Endothelial cell of umbilical vein (primary cell): ENCODE measurements at regions not wholly inside any gene's neighbourhood (a gene's known extent, or its start where the extent isn't known, plus 50 kb on each side); places are given as distances from the start of the nearest gene placed in this dataset.

ENCODE experiments used
- BruUV-seq: library from RNA; stranded (reverse); fragments of 400-500 nt; replicated peaks from 2 replicates; lab custom pipeline; 2021; lab: Mats Ljungman, UMichigan
- CTCF ChIA-PET: fragments of 300-600, 350-600 bp; sonication (Branson Sonifier 250); formaldehyde crosslinking; loops from one replicate; lab custom pipeline; 2021; ENCODE audit warnings: antibody characterized with exemption, inconsistent platforms; lab: Charles Lee
- POLR2A ChIA-PET: fragments of 300-600, 350-600 bp; sonication (Branson Sonifier 250); formaldehyde crosslinking; loops from one replicate; lab custom pipeline; 2021; ENCODE audit warnings: antibody characterized with exemption, inconsistent platforms; lab: Charles Lee
- DNase-seq: peaks from one replicate; pipeline ENCODE4 v3.0.0-alpha.2; 2011; ENCODE audit warnings: low read depth, low spot score
- FAIRE-seq: peaks from 2 replicates; lab custom pipeline; 2011; peaks lifted over from hg19 to GRCh38; lab: Jason Lieb, UNC
- H2AFZ ChIP-seq: 2 replicates; pipeline ENCODE4 v1.6.0; 2012; ENCODE audit warnings: low read depth, low read length, control low read depth, inconsistent platforms
- H3K27ac ChIP-seq: 2 replicates; pipeline ENCODE4 v1.5.1; 2011; ENCODE audit warnings: low read depth, mild to moderate bottlenecking, control low read depth, low read length, moderate library complexity; ENCODE audit not compliant: insufficient read depth
- H3K27me3 ChIP-seq, 2 experiments: 2 replicates each; pipeline versions ENCODE4 v1.6.0 to v1.6.1; 2011; ENCODE audit warnings: low read length in 2 of 2, mixed read lengths in 1 of 2; ENCODE audit not compliant: control insufficient read depth in 2 of 2, insufficient read depth in 2 of 2
- H3K36me3 ChIP-seq, 2 experiments: 2 replicates in 1 of 2; 3 replicates in 1 of 2; pipeline ENCODE4 v1.5.1; 2011; ENCODE audit warnings: low read length in 2 of 2, mild to moderate bottlenecking in 1 of 2, moderate library complexity in 1 of 2; ENCODE audit not compliant: control insufficient read depth in 2 of 2, insufficient read depth in 2 of 2; ENCODE audit errors: extremely low read depth in 1 of 2
- H3K4me1 ChIP-seq: 3 replicates; pipeline ENCODE4 v1.5.1; 2011; ENCODE audit warnings: mild to moderate bottlenecking, low read length; ENCODE audit not compliant: control insufficient read depth, insufficient read depth; ENCODE audit errors: extremely low read depth
- H3K4me2 ChIP-seq: 2 replicates; pipeline ENCODE4 v1.6.1; 2011; ENCODE audit warnings: low read length, control low read depth, mixed read lengths; ENCODE audit not compliant: insufficient read depth
- H3K4me3 ChIP-seq, 3 experiments: fragments of 200-600 bp in 1 of 3; sonication (generic), shearing (Covaris generic) in 1 of 3; replicated peaks in 1 of 3; 2 replicates each; pipeline ENCODE4 v1.5.1; 2011 to 2016; ENCODE audit warnings: control low read depth in 3 of 3, low read length in 3 of 3, mild to moderate bottlenecking in 2 of 3, inconsistent platforms in 1 of 3, low read depth in 1 of 3, moderate library complexity in 1 of 3; ENCODE audit not compliant: insufficient read depth in 1 of 3
- H3K79me2 ChIP-seq: 2 replicates; pipeline ENCODE4 v1.6.0; 2012; ENCODE audit warnings: low read length, inconsistent platforms; ENCODE audit not compliant: control insufficient read depth, insufficient read depth
- H3K9ac ChIP-seq: replicated peaks from 2 replicates; pipeline ENCODE3; 2011; ENCODE audit warnings: low read length, control low read depth; ENCODE audit not compliant: insufficient read depth; ENCODE audit errors: extremely low read depth
- H3K9me1 ChIP-seq: replicated peaks from 3 replicates; pipeline ENCODE4 v1.6.0; 2011; ENCODE audit warnings: mild to moderate bottlenecking, low read length; ENCODE audit not compliant: control insufficient read depth, insufficient read depth; ENCODE audit errors: extremely low read depth
- H3K9me3 ChIP-seq: replicated peaks from 2 replicates; pipeline ENCODE4 v1.5.1; 2012; ENCODE audit warnings: low read length, inconsistent platforms; ENCODE audit not compliant: control insufficient read depth, insufficient read depth
- H4K20me1 ChIP-seq: replicated peaks from 2 replicates; pipeline ENCODE3; 2011; ENCODE audit warnings: mild to moderate bottlenecking, low read length; ENCODE audit not compliant: control insufficient read depth, insufficient read depth; ENCODE audit errors: extremely low read depth
- EZH2 ChIP-seq: IDR thresholded peaks from 2 replicates; pipeline ENCODE4 v1.6.1; 2012; ENCODE audit warnings: borderline replicate concordance, low read depth, mild to moderate bottlenecking, moderate library complexity, low read length, inconsistent platforms; ENCODE audit not compliant: severe bottlenecking
- FOS ChIP-seq: IDR thresholded peaks from 2 replicates; pipeline ENCODE4 v1.6.1; 2011; ENCODE audit warnings: mild to moderate bottlenecking, low read length, moderate library complexity, borderline replicate concordance; ENCODE audit not compliant: insufficient read depth
- JUN ChIP-seq: IDR thresholded peaks from 2 replicates; pipeline ENCODE4 v1.6.1; 2011; ENCODE audit warnings: borderline replicate concordance, low read depth; ENCODE audit not compliant: insufficient read length, insufficient read depth
- MAX ChIP-seq: IDR thresholded peaks from 2 replicates; pipeline ENCODE4 v1.6.1; 2011; ENCODE audit not compliant: insufficient read depth, insufficient read length
- MYC ChIP-seq: IDR thresholded peaks from one replicate; pipeline ENCODE4 v1.6.1; 2011; ENCODE audit warnings: mild to moderate bottlenecking, low read depth, low read length
- POLR2A ChIP-seq: IDR thresholded peaks from 2 replicates; pipeline ENCODE4 v1.6.1; 2012; ENCODE audit warnings: low read depth, mild to moderate bottlenecking, control low read depth, low read length
- POLR2AphosphoS5 ChIP-seq: IDR thresholded peaks from 2 replicates; pipeline ENCODE4 v1.6.1; 2012; ENCODE audit warnings: low read depth, mild to moderate bottlenecking, control low read depth, low read length, moderate library complexity; ENCODE audit not compliant: insufficient read depth
- dilution Hi-C: fragments of 300-500 bp; cut with MboI; formaldehyde crosslinking; loops from one replicate; pipeline ENCODE4 v1.15.0; 2019; ENCODE audit warnings: low sequenced_read_pairs; ENCODE audit not compliant: extremely low pct_ligation_motif_present
- intact Hi-C: fragments of 100-400 bp; cut with micrococcal nuclease; formaldehyde crosslinking; loops from one replicate; pipeline ENCODE4 v1.10.0; 2022

- H3K4me1 ChIP-seq: peaks cover 14% of the 10 kb centered on the region
- dilution Hi-C loops: no loop called here
- CTCF ChIA-PET: no interaction called here
- peak; percentile 63 for DNase-seq
- H2AFZ ChIP-seq: peak overlapping the region; percentile 91
- FAIRE-seq: peak; percentile 82
- H3K36me3 ChIP-seq: no peaks in the 10 kb centered on the region
- peak overlapping the region; percentile 38 for H3K4me2 ChIP-seq
- no TSS peak for BruUV-seq
- no peaks in the 10 kb centered on the region for H3K27me3 ChIP-seq
- no peak overlapping the region for H3K4me3 ChIP-seq
- H4K20me1 ChIP-seq: no peaks in the 10 kb centered on the region
- no peak for TF ChIP-seq MYC
- TF ChIP-seq POLR2AphosphoS5: no peak
- TF ChIP-seq MAX: no peak
- TF ChIP-seq FOS: peak; percentile 61
- no peak for TF ChIP-seq POLR2A
- TF ChIP-seq JUN: no peak
- no peak for TF ChIP-seq EZH2
- intact Hi-C loops: loop anchor here (10.0 kb wide), 1 partner anchor 1033 kb away; the partner anchor contains the start of gene ADGRL2
- no peak overlapping the region for H3K9ac ChIP-seq
- H3K79me2 ChIP-seq: no peaks in the 10 kb centered on the region
- no peaks in the 10 kb centered on the region for H3K9me1 ChIP-seq
- no peak overlapping the region for H3K27ac ChIP-seq
- H3K9me3 ChIP-seq: no peaks in the 10 kb centered on the region
- POLR2A ChIA-PET: no interaction called here
Measured at GRCh38 chr1:82837766-82838465, 1037.2 kb downstream of the ADGRL2 start.
